ENCODE measurements at regions not wholly inside any gene's neighbourhood (a gene's known extent, or its start where the extent isn't known, plus 50 kb on each side); places are given as distances from the start of the nearest gene placed in this dataset.

DNA sequence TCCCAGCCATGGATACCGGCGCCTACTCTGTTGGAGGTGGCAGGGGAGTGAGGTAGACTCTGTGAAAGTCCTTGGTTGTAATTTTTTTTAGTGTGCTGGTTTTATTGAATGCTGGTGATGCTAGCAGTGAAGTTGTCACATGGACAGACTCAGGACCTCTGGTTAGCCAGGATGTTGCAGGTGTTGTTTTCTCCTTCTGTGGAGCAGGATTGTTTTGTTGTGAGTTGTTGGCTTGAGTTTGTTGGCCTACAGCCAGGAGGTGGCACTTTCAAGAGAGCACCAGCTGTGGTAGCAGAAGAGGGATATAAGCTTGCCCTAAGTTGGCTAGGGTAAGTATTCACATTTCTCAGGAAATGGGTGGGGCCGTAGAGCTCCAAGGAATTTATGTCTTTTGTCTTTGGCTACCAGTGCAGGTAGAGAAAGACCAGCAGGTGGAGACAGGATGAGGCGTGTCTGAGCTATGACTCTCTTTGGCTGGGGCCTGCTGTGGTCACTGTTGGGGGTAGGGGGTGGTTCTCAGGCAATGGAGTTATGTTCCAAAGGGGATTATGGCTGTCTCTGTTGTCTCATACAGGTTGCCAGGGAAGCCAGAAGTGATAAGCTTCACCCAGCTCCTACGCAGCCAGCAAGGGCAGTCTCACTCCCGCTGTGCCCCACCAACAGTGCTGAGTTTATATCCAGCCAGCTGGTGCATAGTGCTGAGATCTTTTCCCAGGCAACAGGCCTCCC lies 248.7 kb downstream of the TAF11L14 start:
- Mint-ChIP-seq H3K27ac (no peak overlapping the region), H3K4me1 (ENCODE audit: low read depth) (no peaks in the 10 kb centered on the region), H3K4me3 (ENCODE audit: low read depth) (no peak overlapping the region), H3K9me3 (peaks cover 37% of the 10 kb centered on the region), H3K27me3 (ENCODE audit: low read depth) (no peaks in the 10 kb centered on the region), H3K36me3 (ENCODE audit: low read depth) (no peaks in the 10 kb centered on the region)
- intact Hi-C loops (cut with micrococcal nuclease): no loop called here
- DNase-seq (ENCODE audit: low spot score): no peak

DNA sequence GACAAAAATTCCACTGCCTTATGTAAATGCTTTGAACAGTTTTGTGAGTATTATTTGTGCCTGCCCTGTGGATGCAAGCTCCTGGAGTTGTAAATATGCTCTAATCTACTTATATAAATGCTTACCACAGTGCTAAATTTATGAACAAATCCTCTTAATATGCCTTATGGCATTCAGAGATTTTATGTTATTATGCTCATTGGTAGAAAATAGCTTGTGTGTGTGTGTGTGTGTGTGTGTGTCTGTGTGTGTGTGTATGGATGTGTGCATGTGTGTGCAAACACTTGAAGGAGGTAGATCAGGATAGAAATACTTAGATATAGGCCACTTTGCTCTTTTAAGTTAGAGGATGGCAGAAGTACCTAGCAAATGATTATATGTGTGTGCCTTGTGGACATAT lies 253.9 kb downstream of the TAF11L14 start:
- no peaks in the 10 kb centered on the region for H3K4me1 Mint-ChIP-seq (ENCODE audit: low read depth)
- H3K9me3 Mint-ChIP-seq: peaks cover 43% of the 10 kb centered on the region
- no peak overlapping the region for H3K4me3 Mint-ChIP-seq (ENCODE audit: low read depth)
- no peaks in the 10 kb centered on the region for H3K36me3 Mint-ChIP-seq (ENCODE audit: low read depth)
- no peaks in the 10 kb centered on the region for H3K27me3 Mint-ChIP-seq (ENCODE audit: low read depth)
- intact Hi-C loops (cut with micrococcal nuclease): no loop called here
- no peak overlapping the region for H3K27ac Mint-ChIP-seq
- DNase-seq (ENCODE audit: low spot score): no peak

DNA sequence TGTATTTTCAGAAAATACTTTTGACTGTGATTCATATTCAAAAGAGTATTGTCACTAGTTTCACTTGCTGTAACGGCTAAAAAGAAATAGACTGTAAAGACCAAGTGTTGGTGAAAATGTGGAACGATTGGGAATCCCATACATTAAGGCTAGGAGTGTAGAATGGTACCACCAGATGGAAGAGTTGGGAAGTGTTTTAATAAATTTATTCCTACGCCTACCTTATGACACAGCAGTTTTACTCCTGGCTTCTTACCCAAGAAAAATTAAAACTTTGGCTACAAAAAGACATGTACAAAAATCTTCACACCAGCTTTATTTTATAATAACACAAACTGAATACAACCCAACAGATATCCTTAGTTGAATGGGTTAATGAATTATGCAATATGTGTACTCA lies 256.2 kb downstream of the TAF11L14 start:
- H3K27me3 Mint-ChIP-seq (ENCODE audit: low read depth): no peaks in the 10 kb centered on the region

GRCh38 chr5:17891881-17892280 lies 257.6 kb downstream of the TAF11L14 start:
- no peak for DNase-seq (ENCODE audit: low spot score)
- no peak overlapping the region for H3K27ac Mint-ChIP-seq
- H3K4me1 Mint-ChIP-seq (ENCODE audit: low read depth): no peaks in the 10 kb centered on the region
- H3K9me3 Mint-ChIP-seq: peaks cover 39% of the 10 kb centered on the region
- H3K36me3 Mint-ChIP-seq (ENCODE audit: low read depth): no peaks in the 10 kb centered on the region
- H3K4me3 Mint-ChIP-seq (ENCODE audit: low read depth): no peak overlapping the region
- intact Hi-C loops (cut with micrococcal nuclease): no loop called here
- no peaks in the 10 kb centered on the region for H3K27me3 Mint-ChIP-seq (ENCODE audit: low read depth)

More for the DNA sequence above, 256.2 kb downstream of the TAF11L14 start:
- Mint-ChIP-seq H3K9me3 (peaks cover 31% of the 10 kb centered on the region), H3K4me3 (ENCODE audit: low read depth) (no peak overlapping the region), H3K4me1 (ENCODE audit: low read depth) (no peaks in the 10 kb centered on the region), H3K27ac (no peak overlapping the region), H3K36me3 (ENCODE audit: low read depth) (no peaks in the 10 kb centered on the region)
- intact Hi-C loops (cut with micrococcal nuclease): no loop called here
- DNase-seq (ENCODE audit: low spot score): no peak

DNA sequence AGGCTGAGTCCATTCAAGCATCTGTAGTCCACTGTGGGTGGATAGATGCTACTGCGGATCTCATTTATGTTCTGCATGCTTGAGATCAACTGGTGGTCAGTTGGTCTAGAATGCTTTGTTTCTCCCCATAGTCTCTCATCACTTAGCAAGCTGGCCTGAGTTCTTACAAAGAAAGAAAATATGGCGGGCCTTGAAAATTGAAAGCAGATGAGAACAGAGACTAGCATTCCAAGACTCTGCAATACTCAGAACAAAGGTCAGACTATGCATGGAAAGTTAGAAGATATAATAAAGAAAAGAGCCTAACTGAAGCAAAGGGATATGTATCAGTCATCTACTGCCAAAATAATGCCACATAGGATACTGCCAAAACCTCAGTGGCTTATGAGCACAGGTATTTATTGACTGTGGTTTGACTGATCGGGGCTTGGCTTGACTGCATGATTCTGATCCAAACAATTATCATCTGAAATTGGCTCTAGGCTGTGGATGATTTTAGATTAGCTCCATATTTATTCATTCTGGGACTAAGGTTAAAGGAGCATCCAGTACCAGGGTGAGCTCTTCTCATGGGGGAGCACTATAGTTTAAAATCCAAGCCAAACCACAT lies 258.9 kb downstream of the TAF11L14 start:
- intact Hi-C loops (cut with micrococcal nuclease): no loop called here

GRCh38 chr5:17895288-17896033 lies 261.2 kb downstream of the TAF11L14 start:
- Mint-ChIP-seq H3K36me3 (ENCODE audit: low read depth) (no peaks in the 10 kb centered on the region), H3K4me3 (ENCODE audit: low read depth) (no peak overlapping the region), H3K27ac (no peak overlapping the region), H3K4me1 (ENCODE audit: low read depth) (no peaks in the 10 kb centered on the region), H3K27me3 (ENCODE audit: low read depth) (no peaks in the 10 kb centered on the region), H3K9me3 (peaks cover 26% of the 10 kb centered on the region)
- no peak for DNase-seq (ENCODE audit: low spot score)
- intact Hi-C loops (cut with micrococcal nuclease): no loop called here

More for the DNA sequence above, 258.9 kb downstream of the TAF11L14 start:
- H3K4me3 Mint-ChIP-seq (ENCODE audit: low read depth): no peak overlapping the region
- H3K36me3 Mint-ChIP-seq (ENCODE audit: low read depth): no peaks in the 10 kb centered on the region
- no peaks in the 10 kb centered on the region for H3K4me1 Mint-ChIP-seq (ENCODE audit: low read depth)
- H3K27ac Mint-ChIP-seq: no peak overlapping the region
- DNase-seq (ENCODE audit: low spot score): no peak
- no peaks in the 10 kb centered on the region for H3K27me3 Mint-ChIP-seq (ENCODE audit: low read depth)
- H3K9me3 Mint-ChIP-seq: peaks cover 33% of the 10 kb centered on the region

DNA sequence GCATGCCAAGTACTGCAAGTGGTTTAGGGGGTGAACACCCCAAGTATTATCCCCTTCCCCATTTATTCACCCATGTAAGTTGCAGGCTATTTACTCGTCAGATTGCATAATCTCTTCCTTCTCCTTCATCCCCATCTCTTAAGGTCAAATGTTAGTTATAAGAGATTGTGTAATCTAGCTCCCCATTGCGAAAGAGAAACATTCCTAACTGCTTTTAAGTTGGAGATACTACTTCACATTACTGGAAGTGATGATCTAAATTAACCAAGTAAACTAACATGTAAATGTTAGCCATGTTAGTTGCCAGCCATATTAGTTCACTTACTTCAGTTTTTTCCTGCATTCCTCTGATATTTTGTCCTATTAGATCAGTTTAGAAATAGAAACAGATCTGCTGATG lies 262.3 kb downstream of the TAF11L14 start:
- Mint-ChIP-seq H3K9me3 (peaks cover 31% of the 10 kb centered on the region), H3K4me3 (ENCODE audit: low read depth) (no peak overlapping the region), H3K4me1 (ENCODE audit: low read depth) (no peaks in the 10 kb centered on the region), H3K36me3 (ENCODE audit: low read depth) (no peaks in the 10 kb centered on the region), H3K27me3 (ENCODE audit: low read depth) (no peaks in the 10 kb centered on the region), H3K27ac (no peak overlapping the region)
- DNase-seq (ENCODE audit: low spot score): no peak
- intact Hi-C loops (cut with micrococcal nuclease): no loop called here

DNA sequence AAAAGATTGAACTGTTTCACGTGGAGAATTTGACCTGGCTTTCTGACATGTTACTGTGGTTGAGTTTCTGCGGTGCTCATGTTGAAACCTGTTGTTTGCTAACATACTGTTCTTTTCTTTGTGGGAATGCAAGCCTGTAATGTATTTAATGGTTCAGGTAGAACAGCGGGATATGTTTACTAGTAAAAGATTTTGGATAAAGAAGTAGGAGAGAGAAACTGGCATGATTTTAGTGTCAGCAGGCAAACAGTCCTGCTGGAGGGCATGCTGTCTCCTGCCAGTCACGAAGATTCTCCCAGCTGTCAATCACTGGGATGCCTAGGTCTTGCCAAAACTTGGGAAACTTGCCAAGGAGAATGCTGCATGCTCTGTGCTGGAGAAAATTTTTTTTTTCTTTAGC lies 263.5 kb downstream of the TAF11L14 start:
- H3K4me1 Mint-ChIP-seq (ENCODE audit: low read depth): no peaks in the 10 kb centered on the region
- H3K27me3 Mint-ChIP-seq (ENCODE audit: low read depth): no peaks in the 10 kb centered on the region
- intact Hi-C loops (cut with micrococcal nuclease): no loop called here
- no peak overlapping the region for H3K4me3 Mint-ChIP-seq (ENCODE audit: low read depth)
- H3K36me3 Mint-ChIP-seq (ENCODE audit: low read depth): no peaks in the 10 kb centered on the region
- no peak overlapping the region for H3K27ac Mint-ChIP-seq
- no peak for DNase-seq (ENCODE audit: low spot score)
- H3K9me3 Mint-ChIP-seq: peaks cover 25% of the 10 kb centered on the region

DNA sequence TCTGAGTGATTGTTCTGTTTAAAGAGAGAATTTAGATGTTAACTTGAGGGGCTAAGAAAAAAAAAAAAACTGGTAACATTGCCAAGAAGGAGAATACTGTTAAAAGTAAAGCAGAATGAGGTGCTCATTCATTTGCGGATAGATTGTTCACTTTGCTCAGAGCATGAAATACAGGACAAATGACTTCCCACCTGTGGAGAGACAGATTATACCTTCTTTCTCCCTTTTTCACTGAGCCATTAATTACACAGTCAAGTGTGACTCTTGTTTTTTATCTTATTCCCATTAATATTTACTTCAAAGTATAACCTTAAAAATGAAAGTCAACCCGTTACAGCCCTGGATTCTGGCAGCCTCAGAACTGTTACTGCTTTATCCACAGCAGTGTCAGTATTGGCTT lies 264.5 kb downstream of the TAF11L14 start:
- H3K4me3 Mint-ChIP-seq (ENCODE audit: low read depth): no peak overlapping the region
- intact Hi-C loops (cut with micrococcal nuclease): no loop called here
- H3K9me3 Mint-ChIP-seq: peaks cover 27% of the 10 kb centered on the region
- H3K36me3 Mint-ChIP-seq (ENCODE audit: low read depth): no peaks in the 10 kb centered on the region
- DNase-seq (ENCODE audit: low spot score): no peak
- H3K27ac Mint-ChIP-seq: no peak overlapping the region
- no peaks in the 10 kb centered on the region for H3K4me1 Mint-ChIP-seq (ENCODE audit: low read depth)
- H3K27me3 Mint-ChIP-seq (ENCODE audit: low read depth): no peaks in the 10 kb centered on the region

GRCh38 chr5:17907094-17907493 lies 272.8 kb downstream of the TAF11L14 start:
- H3K36me3 Mint-ChIP-seq (ENCODE audit: low read depth): no peaks in the 10 kb centered on the region
- no peaks in the 10 kb centered on the region for H3K4me1 Mint-ChIP-seq (ENCODE audit: low read depth)
- H3K4me3 Mint-ChIP-seq (ENCODE audit: low read depth): no peak overlapping the region
- H3K9me3 Mint-ChIP-seq: peaks cover 25% of the 10 kb centered on the region
- no peak for DNase-seq (ENCODE audit: low spot score)
- H3K27me3 Mint-ChIP-seq (ENCODE audit: low read depth): no peaks in the 10 kb centered on the region
- no peak overlapping the region for H3K27ac Mint-ChIP-seq
- intact Hi-C loops (cut with micrococcal nuclease): no loop called here

GRCh38 chr5:17910318-17910717 lies 276.1 kb downstream of the TAF11L14 start:
- intact Hi-C loops (cut with micrococcal nuclease): no loop called here
- no peak for DNase-seq (ENCODE audit: low spot score)
- Mint-ChIP-seq H3K4me1 (ENCODE audit: low read depth) (no peaks in the 10 kb centered on the region), H3K4me3 (ENCODE audit: low read depth) (no peak overlapping the region), H3K27ac (no peak overlapping the region), H3K27me3 (ENCODE audit: low read depth) (no peaks in the 10 kb centered on the region), H3K9me3 (peaks cover 30% of the 10 kb centered on the region), H3K36me3 (ENCODE audit: low read depth) (no peaks in the 10 kb centered on the region)

DNA sequence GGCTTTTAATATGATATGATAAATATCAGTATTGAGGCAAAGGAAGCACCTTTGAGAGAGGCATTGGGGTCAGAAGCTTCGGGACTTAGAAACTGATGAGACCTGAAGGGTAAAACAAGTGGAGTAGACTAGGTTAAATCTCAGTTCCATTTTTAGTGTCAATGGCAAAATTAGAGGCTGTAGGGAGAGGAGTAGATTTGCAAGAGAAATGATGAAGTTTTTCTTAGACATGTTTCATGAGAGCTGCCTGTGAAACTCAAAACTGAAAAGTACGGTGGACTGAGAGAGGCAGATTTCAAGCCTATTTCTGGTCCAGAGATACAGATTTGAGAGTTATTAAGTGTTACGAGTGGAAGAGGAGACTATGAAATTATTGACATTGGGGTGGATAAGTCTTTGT lies 278.5 kb downstream of the TAF11L14 start:
- no peak for DNase-seq (ENCODE audit: low spot score)
- no peak overlapping the region for H3K4me3 Mint-ChIP-seq (ENCODE audit: low read depth)
- no peaks in the 10 kb centered on the region for H3K27me3 Mint-ChIP-seq (ENCODE audit: low read depth)
- H3K4me1 Mint-ChIP-seq (ENCODE audit: low read depth): no peaks in the 10 kb centered on the region
- intact Hi-C loops (cut with micrococcal nuclease): no loop called here
- no peak overlapping the region for H3K27ac Mint-ChIP-seq
- H3K36me3 Mint-ChIP-seq (ENCODE audit: low read depth): no peaks in the 10 kb centered on the region
- H3K9me3 Mint-ChIP-seq: peaks cover 36% of the 10 kb centered on the region

GRCh38 chr5:17916446-17916845 lies 282.2 kb downstream of the TAF11L14 start:
- H3K4me3 Mint-ChIP-seq (ENCODE audit: low read depth): no peak overlapping the region
- H3K4me1 Mint-ChIP-seq (ENCODE audit: low read depth): no peaks in the 10 kb centered on the region
- DNase-seq (ENCODE audit: low spot score): no peak
- H3K27ac Mint-ChIP-seq: no peak overlapping the region
- no peaks in the 10 kb centered on the region for H3K27me3 Mint-ChIP-seq (ENCODE audit: low read depth)
- H3K9me3 Mint-ChIP-seq: peaks cover 43% of the 10 kb centered on the region
- no peaks in the 10 kb centered on the region for H3K36me3 Mint-ChIP-seq (ENCODE audit: low read depth)
- intact Hi-C loops (cut with micrococcal nuclease): no loop called here

All from activated T-helper 2 cell treated with anti-CD3 and anti-CD28 coated beads, Interferon-gamma antibody, Interleukin-2, Interleukin-4, amounts not matched to agents 10 μg/mL and 5 μg/mL and 100 μg/mL, durations not matched to agents 14 hours and 24 hours and 36 hours (primary cell).